SK-N-MC (cell line): ENCODE measurements at regions not wholly inside any gene's neighbourhood (a gene's known extent, or its start where the extent isn't known, plus 50 kb on each side); places are given as distances from the start of the nearest gene placed in this dataset.

Experiments
- EZH2 ChIP-seq: fragments of 200-600 bp; sonication (generic); IDR thresholded peaks from one replicate; pipeline ENCODE4 v1.6.1; 2017; ENCODE audit warnings: antibody characterized with exemption
- FOXP2 ChIP-seq: optimal IDR thresholded peaks from 2 replicates; pipeline ENCODE3; 2011; ENCODE audit warnings: mild to moderate bottlenecking, moderate library complexity; ENCODE audit not compliant: insufficient read depth; ENCODE audit errors: extremely low read length, control extremely low read depth
- POLR2AphosphoS5 ChIP-seq: IDR thresholded peaks from 2 replicates; pipeline ENCODE4 v1.6.1; 2012; ENCODE audit warnings: mild to moderate bottlenecking, low read depth, low read length, borderline replicate concordance

- TF ChIP-seq POLR2AphosphoS5: no peak
- TF ChIP-seq EZH2: no peak
- TF ChIP-seq FOXP2: no peak
Observed at GRCh38 chr7:24119852-24120251, 164.1 kb upstream of the NPY start.
